ENCODE measurements at regions not wholly inside any gene's neighbourhood (a gene's known extent, or its start where the extent isn't known, plus 50 kb on each side); places are given as distances from the start of the nearest gene placed in this dataset.

DNA sequence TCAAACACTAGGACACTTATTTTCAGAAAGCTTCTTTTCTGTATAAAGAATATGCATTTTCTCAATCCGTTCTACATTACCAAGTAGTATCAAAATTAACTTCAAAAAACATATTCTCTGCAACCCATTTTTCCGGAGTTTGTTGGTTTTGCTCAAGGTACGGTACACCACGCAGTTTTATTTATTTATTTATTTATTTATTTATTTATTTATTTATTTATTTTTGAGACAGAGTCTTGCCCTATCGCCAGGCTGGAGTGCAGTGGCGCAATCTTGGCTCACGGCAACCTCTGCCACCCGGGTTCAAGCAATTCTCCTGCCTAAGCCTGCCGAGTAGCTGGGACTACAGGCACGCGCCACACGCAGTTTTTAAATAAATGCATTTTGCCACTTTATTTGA lies 900.3 kb downstream of the CBLN2 start:
- TF ChIP-seq, protein P1, sequence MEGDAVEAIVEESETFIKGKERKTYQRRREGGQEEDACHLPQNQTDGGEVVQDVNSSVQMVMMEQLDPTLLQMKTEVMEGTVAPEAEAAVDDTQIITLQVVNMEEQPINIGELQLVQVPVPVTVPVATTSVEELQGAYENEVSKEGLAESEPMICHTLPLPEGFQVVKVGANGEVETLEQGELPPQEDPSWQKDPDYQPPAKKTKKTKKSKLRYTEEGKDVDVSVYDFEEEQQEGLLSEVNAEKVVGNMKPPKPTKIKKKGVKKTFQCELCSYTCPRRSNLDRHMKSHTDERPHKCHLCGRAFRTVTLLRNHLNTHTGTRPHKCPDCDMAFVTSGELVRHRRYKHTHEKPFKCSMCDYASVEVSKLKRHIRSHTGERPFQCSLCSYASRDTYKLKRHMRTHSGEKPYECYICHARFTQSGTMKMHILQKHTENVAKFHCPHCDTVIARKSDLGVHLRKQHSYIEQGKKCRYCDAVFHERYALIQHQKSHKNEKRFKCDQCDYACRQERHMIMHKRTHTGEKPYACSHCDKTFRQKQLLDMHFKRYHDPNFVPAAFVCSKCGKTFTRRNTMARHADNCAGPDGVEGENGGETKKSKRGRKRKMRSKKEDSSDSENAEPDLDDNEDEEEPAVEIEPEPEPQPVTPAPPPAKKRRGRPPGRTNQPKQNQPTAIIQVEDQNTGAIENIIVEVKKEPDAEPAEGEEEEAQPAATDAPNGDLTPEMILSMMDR (IDR thresholded peaks at IDR 0.05): no peak
- TF ChIP-seq EP300 (IDR thresholded peaks at IDR 0.05) (no peak), POLR2A (IDR thresholded peaks at IDR 0.05) (no peak)

Measured in tibial nerve (tissue), 4 donors.